GM23338 (cell line): ENCODE measurements at regions not wholly inside any gene's neighbourhood (a gene's known extent, or its start where the extent isn't known, plus 50 kb on each side); places are given as distances from the start of the nearest gene placed in this dataset.

ENCODE experiments used
- ATAC-seq: fragments of 200-7000 bp; cut with Tn5 transposase; 3 replicates; pipeline ENCODE4 v1.9.1; 2020
- DNase-seq: peaks from one replicate; pipeline ENCODE4 v3.0.0-alpha.2; 2015; ENCODE audit warnings: low spot score
- H2AFZ ChIP-seq: fragments of 200-600 bp; sonication (generic); 2 replicates; pipeline ENCODE4 v1.8.0; 2016; ENCODE audit warnings: antibody characterized with exemption, mild to moderate bottlenecking, moderate library complexity
- H3F3A ChIP-seq: fragments of 200-600 bp; sonication (generic); replicated peaks from 2 replicates; pipeline ENCODE4 v1.8.0; 2017; ENCODE audit warnings: antibody characterized with exemption, mixed run types, low read depth
- H3K27ac ChIP-seq: fragments of 200-600 bp; sonication (generic); 2 replicates; pipeline ENCODE4 v1.6.1; 2016; ENCODE audit warnings: low read depth
- H3K27me3 ChIP-seq: fragments of 200-600 bp; sonication (generic); 2 replicates; pipeline ENCODE4 v1.8.0; 2016; ENCODE audit warnings: mild to moderate bottlenecking, mixed run types, moderate library complexity; ENCODE audit not compliant: insufficient read depth
- H3K36me3 ChIP-seq: fragments of 200-600 bp; sonication (generic); 2 replicates; pipeline ENCODE4 v1.8.0; 2016; ENCODE audit warnings: mild to moderate bottlenecking; ENCODE audit not compliant: insufficient read depth
- H3K4me1 ChIP-seq: fragments of 200-600 bp; sonication (generic); 2 replicates; pipeline ENCODE4 v1.8.0; 2016; ENCODE audit warnings: mild to moderate bottlenecking, moderate library complexity; ENCODE audit not compliant: insufficient read depth
- H3K4me2 ChIP-seq: fragments of 200-600 bp; sonication (generic); 2 replicates; pipeline ENCODE4 v1.7.1; 2017; ENCODE audit warnings: mixed run types
- H3K4me3 ChIP-seq: fragments of 200-600 bp; sonication (generic); 2 replicates; pipeline ENCODE4 v1.6.1; 2016; ENCODE audit warnings: mixed run types
- H3K79me2 ChIP-seq: fragments of 200-600 bp; sonication (generic); replicated peaks from 2 replicates; pipeline ENCODE4 v1.8.0; 2017; ENCODE audit warnings: mild to moderate bottlenecking; ENCODE audit not compliant: insufficient read depth
- H3K9me2 ChIP-seq: fragments of 200-600 bp; sonication (generic); 2 replicates; pipeline ENCODE4 v1.8.0; 2017; ENCODE audit not compliant: insufficient read depth
- H4K20me1 ChIP-seq: fragments of 200-600 bp; sonication (generic); replicated peaks from 2 replicates; pipeline ENCODE4 v1.8.0; 2017; ENCODE audit warnings: mild to moderate bottlenecking; ENCODE audit not compliant: insufficient read depth
- H3K27ac Mint-ChIP-seq: 2 replicates; pipeline ENCODE4 v1.8.0; 2020; ENCODE audit warnings: inconsistent platforms, mild to moderate bottlenecking, moderate library complexity, mixed read lengths
- H3K27me3 Mint-ChIP-seq: 3 replicates; pipeline ENCODE4 v1.8.0; 2022; ENCODE audit warnings: low read depth, mild to moderate bottlenecking, moderate library complexity, mixed read lengths, inconsistent platforms; ENCODE audit not compliant: insufficient read depth, poor library complexity
- H3K36me3 Mint-ChIP-seq: 3 replicates; pipeline ENCODE4 v1.8.0; 2021; ENCODE audit warnings: low read depth, mild to moderate bottlenecking, inconsistent platforms, moderate library complexity, mixed read lengths
- H3K4me1 Mint-ChIP-seq: 3 replicates; pipeline ENCODE4 v1.8.0; 2020; ENCODE audit warnings: mild to moderate bottlenecking, inconsistent platforms, mixed read lengths
- H3K4me3 Mint-ChIP-seq: 3 replicates; pipeline ENCODE4 v1.8.0; 2021; ENCODE audit warnings: moderate library complexity, mild to moderate bottlenecking, inconsistent platforms, mixed read lengths
- H3K9me3 Mint-ChIP-seq: 3 replicates; pipeline ENCODE4 v1.8.0; 2020; ENCODE audit warnings: moderate library complexity, mild to moderate bottlenecking, inconsistent platforms, mixed read lengths
- CREB1 ChIP-seq: fragments of 250-450 bp; sonication (Bioruptor Pico); IDR thresholded peaks from 2 replicates; pipeline ENCODE4 v1.5.0; 2020; ENCODE audit warnings: low read depth, mild to moderate bottlenecking, moderate library complexity
- CTCF ChIP-seq, 2 experiments: fragments of 200-600 bp in 1 of 2; sonication (generic) in 1 of 2; conservative IDR thresholded peaks; 2 replicates each; pipeline versions ENCODE4 v1.5.1 to v1.6.1; 2016 to 2017; ENCODE audit warnings: antibody characterized with exemption in 2 of 2, low read depth in 2 of 2, mild to moderate bottlenecking in 2 of 2, moderate library complexity in 1 of 2
- ETS1 ChIP-seq: IDR thresholded peaks from 2 replicates; pipeline ENCODE4 v1.6.1; 2016; ENCODE audit warnings: antibody characterized with exemption
- EZH2 ChIP-seq: fragments of 200-600 bp; sonication (generic); IDR thresholded peaks from one replicate; pipeline ENCODE4 v1.8.0; 2017; ENCODE audit warnings: antibody characterized with exemption, mild to moderate bottlenecking, low read depth; ENCODE audit not compliant: unreplicated experiment
- EZH2phosphoT487 ChIP-seq: fragments of 200-600 bp; sonication (generic); IDR thresholded peaks from one replicate; pipeline ENCODE4 v1.8.1; 2018; ENCODE audit warnings: antibody characterized with exemption; ENCODE audit not compliant: unreplicated experiment
- JUNB ChIP-seq: IDR thresholded peaks from one replicate; pipeline ENCODE4 v1.6.1; 2016; ENCODE audit warnings: antibody characterized with exemption; ENCODE audit not compliant: unreplicated experiment
- NANOG ChIP-seq: IDR thresholded peaks from 2 replicates; pipeline ENCODE4 v1.6.1; 2016; ENCODE audit warnings: antibody characterized with exemption, borderline replicate concordance
- POLR2AphosphoS5 ChIP-seq: IDR thresholded peaks from 2 replicates; pipeline ENCODE4 v1.6.1; 2016; ENCODE audit warnings: antibody characterized with exemption, low read depth
- REST ChIP-seq: IDR thresholded peaks from one replicate; pipeline ENCODE4 v1.6.1; 2018; ENCODE audit warnings: antibody characterized with exemption; ENCODE audit not compliant: unreplicated experiment
- STAT1 ChIP-seq: IDR thresholded peaks from one replicate; pipeline ENCODE4 v1.6.1; 2016; ENCODE audit warnings: antibody characterized with exemption; ENCODE audit not compliant: unreplicated experiment
- ZNF114 ChIP-seq: fragments of 250-450 bp; sonication (Bioruptor Pico); IDR thresholded peaks from 2 replicates; pipeline ENCODE4 v1.5.0; 2020; ENCODE audit warnings: mild to moderate bottlenecking, moderate library complexity
- ZNF331 ChIP-seq: fragments of 250-450 bp; sonication (Bioruptor Pico); IDR thresholded peaks from 2 replicates; pipeline ENCODE4 v1.5.0; 2020; ENCODE audit warnings: low read depth, mild to moderate bottlenecking, moderate library complexity
- TF ChIP-seq, protein P1 (sequence below): fragments of 250-450 bp; sonication (Bioruptor Pico); IDR thresholded peaks from 2 replicates; pipeline ENCODE4 v1.5.0; 2020; ENCODE audit warnings: mild to moderate bottlenecking, moderate library complexity

- H3K4me3 ChIP-seq = no peak overlapping the region
- H3K79me2 ChIP-seq = no peaks in the 10 kb centered on the region
- TF ChIP-seq STAT1 = no peak
- no peak for TF ChIP-seq NANOG
- no peak for TF ChIP-seq ZNF114 (CRISPR knock-in tag)
- TF ChIP-seq POLR2AphosphoS5 = no peak
- no peak for TF ChIP-seq EZH2phosphoT487
- no peak for TF ChIP-seq ETS1
- no peak for TF ChIP-seq JUNB
- TF ChIP-seq, protein P1, sequence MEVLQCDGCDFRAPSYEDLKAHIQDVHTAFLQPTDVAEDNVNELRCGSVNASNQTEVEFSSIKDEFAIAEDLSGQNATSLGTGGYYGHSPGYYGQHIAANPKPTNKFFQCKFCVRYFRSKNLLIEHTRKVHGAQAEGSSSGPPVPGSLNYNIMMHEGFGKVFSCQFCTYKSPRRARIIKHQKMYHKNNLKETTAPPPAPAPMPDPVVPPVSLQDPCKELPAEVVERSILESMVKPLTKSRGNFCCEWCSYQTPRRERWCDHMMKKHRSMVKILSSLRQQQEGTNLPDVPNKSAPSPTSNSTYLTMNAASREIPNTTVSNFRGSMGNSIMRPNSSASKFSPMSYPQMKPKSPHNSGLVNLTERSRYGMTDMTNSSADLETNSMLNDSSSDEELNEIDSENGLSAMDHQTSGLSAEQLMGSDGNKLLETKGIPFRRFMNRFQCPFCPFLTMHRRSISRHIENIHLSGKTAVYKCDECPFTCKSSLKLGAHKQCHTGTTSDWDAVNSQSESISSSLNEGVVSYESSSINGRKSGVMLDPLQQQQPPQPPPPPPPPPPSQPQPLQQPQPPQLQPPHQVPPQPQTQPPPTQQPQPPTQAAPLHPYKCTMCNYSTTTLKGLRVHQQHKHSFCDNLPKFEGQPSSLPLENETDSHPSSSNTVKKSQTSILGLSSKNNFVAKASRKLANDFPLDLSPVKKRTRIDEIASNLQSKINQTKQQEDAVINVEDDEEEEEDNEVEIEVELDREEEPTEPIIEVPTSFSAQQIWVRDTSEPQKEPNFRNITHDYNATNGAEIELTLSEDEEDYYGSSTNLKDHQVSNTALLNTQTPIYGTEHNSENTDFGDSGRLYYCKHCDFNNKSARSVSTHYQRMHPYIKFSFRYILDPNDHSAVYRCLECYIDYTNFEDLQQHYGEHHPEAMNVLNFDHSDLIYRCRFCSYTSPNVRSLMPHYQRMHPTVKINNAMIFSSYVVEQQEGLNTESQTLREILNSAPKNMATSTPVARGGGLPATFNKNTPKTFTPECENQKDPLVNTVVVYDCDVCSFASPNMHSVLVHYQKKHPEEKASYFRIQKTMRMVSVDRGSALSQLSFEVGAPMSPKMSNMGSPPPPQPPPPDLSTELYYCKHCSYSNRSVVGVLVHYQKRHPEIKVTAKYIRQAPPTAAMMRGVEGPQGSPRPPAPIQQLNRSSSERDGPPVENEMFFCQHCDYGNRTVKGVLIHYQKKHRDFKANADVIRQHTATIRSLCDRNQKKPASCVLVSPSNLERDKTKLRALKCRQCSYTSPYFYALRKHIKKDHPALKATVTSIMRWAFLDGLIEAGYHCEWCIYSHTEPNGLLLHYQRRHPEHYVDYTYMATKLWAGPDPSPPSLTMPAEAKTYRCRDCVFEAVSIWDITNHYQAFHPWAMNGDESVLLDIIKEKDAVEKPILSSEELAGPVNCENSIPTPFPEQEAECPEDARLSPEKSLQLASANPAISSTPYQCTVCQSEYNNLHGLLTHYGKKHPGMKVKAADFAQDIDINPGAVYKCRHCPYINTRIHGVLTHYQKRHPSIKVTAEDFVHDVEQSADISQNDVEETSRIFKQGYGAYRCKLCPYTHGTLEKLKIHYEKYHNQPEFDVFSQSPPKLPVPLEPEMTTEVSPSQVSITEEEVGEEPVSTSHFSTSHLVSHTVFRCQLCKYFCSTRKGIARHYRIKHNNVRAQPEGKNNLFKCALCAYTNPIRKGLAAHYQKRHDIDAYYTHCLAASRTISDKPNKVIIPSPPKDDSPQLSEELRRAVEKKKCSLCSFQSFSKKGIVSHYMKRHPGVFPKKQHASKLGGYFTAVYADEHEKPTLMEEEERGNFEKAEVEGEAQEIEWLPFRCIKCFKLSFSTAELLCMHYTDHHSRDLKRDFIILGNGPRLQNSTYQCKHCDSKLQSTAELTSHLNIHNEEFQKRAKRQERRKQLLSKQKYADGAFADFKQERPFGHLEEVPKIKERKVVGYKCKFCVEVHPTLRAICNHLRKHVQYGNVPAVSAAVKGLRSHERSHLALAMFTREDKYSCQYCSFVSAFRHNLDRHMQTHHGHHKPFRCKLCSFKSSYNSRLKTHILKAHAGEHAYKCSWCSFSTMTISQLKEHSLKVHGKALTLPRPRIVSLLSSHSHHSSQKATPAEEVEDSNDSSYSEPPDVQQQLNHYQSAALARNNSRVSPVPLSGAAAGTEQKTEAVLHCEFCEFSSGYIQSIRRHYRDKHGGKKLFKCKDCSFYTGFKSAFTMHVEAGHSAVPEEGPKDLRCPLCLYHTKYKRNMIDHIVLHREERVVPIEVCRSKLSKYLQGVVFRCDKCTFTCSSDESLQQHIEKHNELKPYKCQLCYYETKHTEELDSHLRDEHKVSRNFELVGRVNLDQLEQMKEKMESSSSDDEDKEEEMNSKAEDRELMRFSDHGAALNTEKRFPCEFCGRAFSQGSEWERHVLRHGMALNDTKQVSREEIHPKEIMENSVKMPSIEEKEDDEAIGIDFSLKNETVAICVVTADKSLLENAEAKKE (CRISPR knock-in tag) = no peak
- TF ChIP-seq EZH2 = no peak
- no peak for TF ChIP-seq CREB1 (CRISPR knock-in tag)
- TF ChIP-seq CTCF (conservative IDR thresholded peaks at IDR 0.05; ENCODE audit: low read depth in 2 of 2) = no peak
- no peak for TF ChIP-seq REST
- no peak for TF ChIP-seq ZNF331 (CRISPR knock-in tag)
- H3K36me3 ChIP-seq = no peaks in the 10 kb centered on the region
- no peaks in the 10 kb centered on the region for H3K36me3 Mint-ChIP-seq
- H3K27me3 Mint-ChIP-seq = no peaks in the 10 kb centered on the region
- ATAC-seq (no peak), DNase-seq (no peak)
- no peak overlapping the region for H3K27ac ChIP-seq
- H3K9me2 ChIP-seq = peaks cover 6% of the 10 kb centered on the region; the same call in 1 of the 2 replicates
- H3F3A ChIP-seq = no peaks in the 10 kb centered on the region
- no peaks in the 10 kb centered on the region for H3K27me3 ChIP-seq
- H3K4me2 ChIP-seq = no peak overlapping the region
- H3K4me1 Mint-ChIP-seq = no peaks in the 10 kb centered on the region
- H3K27ac Mint-ChIP-seq = no peak overlapping the region
- H3K9me3 Mint-ChIP-seq = no peaks in the 10 kb centered on the region
- H3K4me3 Mint-ChIP-seq = no peak overlapping the region
- no peak overlapping the region for H2AFZ ChIP-seq
- H4K20me1 ChIP-seq = no peaks in the 10 kb centered on the region
- H3K4me1 ChIP-seq = no peaks in the 10 kb centered on the region
Observed at GRCh38 chr9:116073826-116074225, 79.8 kb upstream of the PAPPA start.
